ENCODE measurements at regions not wholly inside any gene's neighbourhood (a gene's known extent, or its start where the extent isn't known, plus 50 kb on each side); places are given as distances from the start of the nearest gene placed in this dataset.

DNA sequence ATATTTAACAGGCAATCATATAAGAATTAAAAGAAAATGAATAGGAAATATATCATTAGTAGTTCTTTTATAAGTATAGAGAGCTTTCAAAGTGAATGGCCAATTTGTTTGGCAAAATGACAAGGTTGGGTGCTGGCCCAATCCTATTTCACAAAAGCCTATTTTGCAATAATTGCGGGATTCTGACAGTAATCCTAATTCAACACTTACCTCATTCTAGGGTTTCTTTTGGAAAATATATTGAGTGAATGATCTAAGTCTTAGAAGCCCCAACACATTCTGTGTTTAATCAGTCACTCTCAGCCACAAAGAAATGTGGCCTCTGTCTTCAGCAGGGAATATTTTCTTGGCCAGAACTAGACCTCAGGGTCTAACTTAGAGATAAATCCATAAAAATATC is 835.9 kb upstream of the ZNF608 start:
- intact Hi-C loops (cut with DNase I) = no loop called here
- no peaks in the 10 kb centered on the region for H3K27me3 ChIP-seq (ENCODE audit: low read depth)
- DNase-seq (no peak), ATAC-seq (peak in 1 of 2 donors; percentile 29)
- H3K4me1 ChIP-seq = peaks cover 11% of the 10 kb centered on the region
- no peaks in the 10 kb centered on the region for H3K9me3 ChIP-seq
- no peak overlapping the region for H3K27ac ChIP-seq
- no peaks in the 10 kb centered on the region for H3K36me3 ChIP-seq
- H3K4me3 ChIP-seq = no peak overlapping the region
- TF ChIP-seq, protein P1, sequence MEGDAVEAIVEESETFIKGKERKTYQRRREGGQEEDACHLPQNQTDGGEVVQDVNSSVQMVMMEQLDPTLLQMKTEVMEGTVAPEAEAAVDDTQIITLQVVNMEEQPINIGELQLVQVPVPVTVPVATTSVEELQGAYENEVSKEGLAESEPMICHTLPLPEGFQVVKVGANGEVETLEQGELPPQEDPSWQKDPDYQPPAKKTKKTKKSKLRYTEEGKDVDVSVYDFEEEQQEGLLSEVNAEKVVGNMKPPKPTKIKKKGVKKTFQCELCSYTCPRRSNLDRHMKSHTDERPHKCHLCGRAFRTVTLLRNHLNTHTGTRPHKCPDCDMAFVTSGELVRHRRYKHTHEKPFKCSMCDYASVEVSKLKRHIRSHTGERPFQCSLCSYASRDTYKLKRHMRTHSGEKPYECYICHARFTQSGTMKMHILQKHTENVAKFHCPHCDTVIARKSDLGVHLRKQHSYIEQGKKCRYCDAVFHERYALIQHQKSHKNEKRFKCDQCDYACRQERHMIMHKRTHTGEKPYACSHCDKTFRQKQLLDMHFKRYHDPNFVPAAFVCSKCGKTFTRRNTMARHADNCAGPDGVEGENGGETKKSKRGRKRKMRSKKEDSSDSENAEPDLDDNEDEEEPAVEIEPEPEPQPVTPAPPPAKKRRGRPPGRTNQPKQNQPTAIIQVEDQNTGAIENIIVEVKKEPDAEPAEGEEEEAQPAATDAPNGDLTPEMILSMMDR (IDR thresholded peaks at IDR 0.05) = no peak

DNA sequence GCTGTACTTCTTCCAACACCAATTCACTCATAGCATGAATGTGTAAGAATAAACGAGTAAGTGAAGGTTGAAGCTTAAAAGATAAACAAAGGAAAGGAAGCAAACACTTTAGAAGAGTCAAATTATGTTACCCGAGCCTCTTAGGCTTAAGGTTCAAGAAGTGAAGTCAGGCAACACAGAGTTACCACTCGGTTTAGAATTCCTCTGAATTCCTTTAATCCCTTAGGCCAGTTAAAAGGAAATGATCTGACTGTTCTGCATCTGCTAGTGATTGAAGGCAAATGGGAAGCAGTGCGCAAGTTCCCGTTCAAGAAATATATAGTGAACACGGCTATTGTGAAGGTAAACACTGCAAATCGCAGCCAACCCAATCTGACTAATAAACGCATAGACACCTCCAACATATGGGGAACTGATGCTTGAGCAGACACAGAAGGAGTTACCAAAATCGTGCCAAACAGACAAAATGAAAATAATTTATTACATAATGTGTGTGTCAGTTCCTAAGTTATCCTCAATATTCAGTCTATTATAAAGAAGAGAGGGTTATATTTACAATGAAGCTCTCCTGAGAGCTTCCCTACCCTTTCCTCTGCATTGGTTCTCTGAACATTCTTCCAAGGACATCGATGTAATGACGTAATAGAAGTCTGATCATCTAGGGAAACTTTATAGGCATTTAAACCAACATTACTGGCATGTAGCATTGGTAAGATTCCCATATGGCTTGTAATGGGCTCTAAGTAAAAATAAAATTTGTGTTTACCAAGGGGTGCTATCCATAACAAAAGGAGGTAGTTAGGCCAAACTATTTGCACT is 837.1 kb upstream of the ZNF608 start:
- ATAC-seq = no peak
- H3K4me1 ChIP-seq = peaks cover 11% of the 10 kb centered on the region
- TF ChIP-seq, protein P1 (IDR thresholded peaks at IDR 0.05) = no peak
- intact Hi-C loops (cut with DNase I) = no loop called here
- no peaks in the 10 kb centered on the region for H3K9me3 ChIP-seq
- DNase-seq = no peak
- no peak overlapping the region for H3K27ac ChIP-seq
- no peaks in the 10 kb centered on the region for H3K27me3 ChIP-seq (ENCODE audit: low read depth)
- no peak overlapping the region for H3K4me3 ChIP-seq
- H3K36me3 ChIP-seq = no peaks in the 10 kb centered on the region

DNA sequence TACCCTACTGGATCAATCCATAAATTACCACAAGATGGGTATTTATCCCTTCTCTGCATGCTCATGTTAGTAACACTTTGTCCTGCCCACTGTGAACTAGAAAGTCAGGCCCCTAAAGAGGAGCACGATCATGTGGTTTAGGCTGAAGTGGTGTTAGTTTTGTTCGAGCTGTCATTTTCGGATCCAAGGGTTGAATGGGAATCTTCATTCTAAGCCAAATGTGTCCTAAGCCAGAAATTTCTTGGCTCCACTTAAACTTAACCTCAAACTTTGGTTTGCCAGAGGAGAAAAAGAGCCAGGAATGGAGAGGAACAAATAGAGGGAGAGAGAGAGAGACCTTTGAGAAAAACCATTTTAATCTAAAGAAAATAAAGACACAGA is 837.7 kb upstream of the ZNF608 start:
- H3K9me3 ChIP-seq = no peaks in the 10 kb centered on the region
- H3K27ac ChIP-seq = no peak overlapping the region
- no peak overlapping the region for H3K4me3 ChIP-seq
- TF ChIP-seq, protein P1 (IDR thresholded peaks at IDR 0.05) = no peak
- DNase-seq = no peak
- peak in 1 of 2 donors; percentile 45 for ATAC-seq
- peaks cover 11% of the 10 kb centered on the region for H3K4me1 ChIP-seq
- intact Hi-C loops (cut with DNase I) = no loop called here
- H3K27me3 ChIP-seq (ENCODE audit: low read depth) = no peaks in the 10 kb centered on the region
- no peaks in the 10 kb centered on the region for H3K36me3 ChIP-seq

DNA sequence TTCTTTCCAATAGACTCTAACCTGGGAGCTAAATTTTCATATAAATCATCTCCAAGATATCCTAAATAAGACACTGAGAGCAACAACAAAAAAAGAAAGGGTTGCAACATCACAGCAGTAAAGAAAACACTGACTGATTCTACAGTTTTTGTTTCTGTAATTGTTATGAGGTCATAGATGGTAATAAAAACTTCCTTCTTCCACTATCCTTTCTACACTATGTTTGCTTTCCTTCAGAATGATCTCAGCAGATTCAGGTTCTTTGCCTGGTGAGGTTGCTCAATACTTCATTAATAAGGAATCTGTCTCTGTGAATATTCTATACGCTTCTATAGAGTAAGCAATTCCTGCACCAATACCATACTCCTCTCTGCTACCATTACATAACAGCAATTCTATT is 835.6 kb upstream of the GRAMD2B start:
- DNase-seq = no peak
- Histone ChIP-seq H3K4me3 (no peak overlapping the region), H3K27ac (no peak overlapping the region), H3K27me3 (ENCODE audit: low read depth) (no peaks in the 10 kb centered on the region), H3K36me3 (no peaks in the 10 kb centered on the region), H3K9me3 (no peaks in the 10 kb centered on the region), H3K4me1 (peaks cover 11% of the 10 kb centered on the region)
- TF ChIP-seq, protein P1 (IDR thresholded peaks at IDR 0.05) = no peak
- no peak for ATAC-seq
- intact Hi-C loops (cut with DNase I) = no loop called here

DNA sequence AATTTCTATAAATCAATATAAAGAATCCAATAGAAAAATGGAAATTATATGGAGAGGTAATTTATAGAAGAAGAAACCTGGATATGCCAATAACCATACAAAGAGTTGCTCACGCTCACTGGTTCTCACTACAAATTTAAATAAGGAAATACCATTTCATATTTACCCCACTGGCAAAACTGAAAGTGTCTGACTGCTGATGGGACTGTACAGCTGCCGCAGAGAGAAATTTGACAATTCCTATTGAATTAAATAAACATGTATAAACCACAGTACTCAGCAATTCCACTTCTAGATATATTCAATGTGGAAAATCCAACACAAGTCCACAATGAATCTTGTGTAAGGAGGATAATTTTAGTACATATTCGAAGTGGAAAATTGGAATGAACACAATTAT is 830.4 kb upstream of the GRAMD2B start:
- TF ChIP-seq, protein P1 (IDR thresholded peaks at IDR 0.05) = no peak
- ATAC-seq (no peak), DNase-seq (no peak)
- no peaks in the 10 kb centered on the region for H3K36me3 ChIP-seq
- H3K9me3 ChIP-seq = no peaks in the 10 kb centered on the region
- intact Hi-C loops (cut with DNase I) = no loop called here
- H3K27ac ChIP-seq = no peak overlapping the region
- H3K27me3 ChIP-seq (ENCODE audit: low read depth) = no peaks in the 10 kb centered on the region
- no peak overlapping the region for H3K4me3 ChIP-seq
- H3K4me1 ChIP-seq = no peaks in the 10 kb centered on the region
